ENCODE measurements at regions not wholly inside any gene's neighbourhood (a gene's known extent, or its start where the extent isn't known, plus 50 kb on each side); places are given as distances from the start of the nearest gene placed in this dataset.
"Not testable (repeated sequence)": the region's sequence is repeated elsewhere in the genome, so short reads cannot be mapped to it uniquely, and the experiment has no call there.

DNA sequence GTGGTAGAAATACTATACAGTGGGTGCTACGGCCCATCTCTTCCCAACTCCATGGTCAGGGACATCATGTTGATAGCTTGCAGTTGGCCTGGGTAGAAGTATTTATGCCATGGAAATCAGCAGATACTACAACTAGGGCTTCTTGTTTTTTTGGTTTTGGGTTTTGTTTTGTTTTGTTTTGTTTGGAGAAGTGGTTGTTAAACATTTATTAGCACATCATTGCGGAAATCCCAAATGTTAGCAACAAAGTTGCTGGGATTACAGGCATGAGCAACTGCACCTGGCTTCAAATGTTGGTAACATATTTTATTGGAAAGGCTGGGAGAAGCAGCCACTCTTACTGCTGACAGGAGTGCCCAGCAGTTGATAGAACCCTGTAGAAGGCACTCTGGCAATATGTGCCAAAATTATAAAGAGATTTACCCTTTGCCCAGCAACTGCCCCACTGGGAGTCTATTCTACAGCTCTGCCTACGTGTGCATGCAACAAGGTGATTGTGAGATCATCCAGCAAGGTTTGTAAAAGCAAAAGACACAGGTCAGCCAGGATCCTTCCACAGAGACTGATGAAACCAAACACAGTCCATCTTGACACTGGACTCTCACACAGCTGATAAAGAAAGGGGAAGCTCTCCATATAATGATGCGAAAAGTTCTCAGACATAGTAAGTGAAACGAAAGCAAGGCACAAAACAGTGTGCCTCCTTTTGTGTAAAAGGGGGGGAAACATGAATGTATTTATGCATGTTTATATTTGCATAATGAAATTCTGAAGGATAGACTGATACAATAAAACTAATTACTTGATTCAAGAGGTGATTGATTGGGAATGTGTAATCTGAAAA, 314.4 kb downstream of the ANAPC1 start:
- DNase-seq (ENCODE audit: low read depth, low spot score) = not testable (repeated sequence)

DNA sequence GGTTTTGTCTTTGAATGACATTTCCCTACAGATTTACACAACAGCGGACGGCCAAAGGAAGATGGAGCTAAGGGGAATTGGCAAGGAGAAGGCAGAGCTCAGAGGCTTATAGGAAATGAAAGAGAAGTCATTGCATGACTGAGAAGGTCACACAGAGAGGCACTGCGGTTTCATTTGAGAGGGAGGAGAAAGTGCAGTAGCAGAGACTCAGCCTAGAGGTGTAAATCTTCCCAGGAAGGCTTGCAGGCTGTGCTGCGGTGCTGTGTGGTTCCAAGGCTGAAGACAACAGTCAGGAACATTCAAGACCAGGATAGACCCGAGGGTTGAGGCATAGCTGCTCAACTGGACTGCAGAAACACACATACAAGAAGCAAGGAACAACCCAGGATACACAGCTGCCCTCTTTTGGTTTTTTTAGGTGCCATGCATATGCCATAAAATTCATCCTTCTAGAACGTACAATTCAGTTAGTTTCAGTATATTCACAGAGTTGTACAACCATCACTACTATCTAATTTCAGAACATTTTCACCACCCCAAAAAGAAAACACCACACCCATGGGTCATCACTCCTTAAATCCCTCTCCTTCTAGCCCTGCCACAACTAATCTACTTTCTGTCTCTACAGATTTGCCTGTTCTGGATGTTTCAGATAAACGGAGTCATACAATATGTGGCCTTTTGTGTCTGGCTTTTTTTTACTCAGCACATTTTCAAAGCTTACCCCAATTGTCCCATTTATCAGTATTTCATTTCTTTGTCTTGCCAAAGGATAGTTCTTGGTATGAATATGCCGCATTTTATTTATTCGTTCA, 313.5 kb downstream of the ANAPC1 start:
- DNase-seq (ENCODE audit: low read depth, low spot score) = not testable (repeated sequence)

DNA sequence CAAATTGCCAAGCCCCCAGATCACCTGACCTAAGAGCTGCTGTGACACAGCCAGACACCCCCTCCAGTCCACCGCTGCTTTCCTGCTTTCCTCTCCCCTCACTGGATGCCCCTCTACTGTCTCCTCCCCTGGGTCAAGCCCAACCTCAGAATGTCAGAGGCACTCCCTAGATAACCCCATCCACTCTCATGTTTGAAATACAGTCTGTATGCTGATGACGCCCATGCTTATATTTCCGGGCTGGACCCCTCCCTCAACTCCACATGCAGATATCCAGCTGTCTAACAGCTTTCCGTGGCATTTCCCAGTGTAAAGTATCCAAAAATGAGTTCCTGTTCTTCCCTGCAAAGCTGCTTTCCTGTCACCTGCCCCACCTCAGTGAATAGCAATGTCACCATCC, 309.2 kb downstream of the ANAPC1 start:
- not testable (repeated sequence) for DNase-seq (ENCODE audit: low read depth, low spot score)

DNA sequence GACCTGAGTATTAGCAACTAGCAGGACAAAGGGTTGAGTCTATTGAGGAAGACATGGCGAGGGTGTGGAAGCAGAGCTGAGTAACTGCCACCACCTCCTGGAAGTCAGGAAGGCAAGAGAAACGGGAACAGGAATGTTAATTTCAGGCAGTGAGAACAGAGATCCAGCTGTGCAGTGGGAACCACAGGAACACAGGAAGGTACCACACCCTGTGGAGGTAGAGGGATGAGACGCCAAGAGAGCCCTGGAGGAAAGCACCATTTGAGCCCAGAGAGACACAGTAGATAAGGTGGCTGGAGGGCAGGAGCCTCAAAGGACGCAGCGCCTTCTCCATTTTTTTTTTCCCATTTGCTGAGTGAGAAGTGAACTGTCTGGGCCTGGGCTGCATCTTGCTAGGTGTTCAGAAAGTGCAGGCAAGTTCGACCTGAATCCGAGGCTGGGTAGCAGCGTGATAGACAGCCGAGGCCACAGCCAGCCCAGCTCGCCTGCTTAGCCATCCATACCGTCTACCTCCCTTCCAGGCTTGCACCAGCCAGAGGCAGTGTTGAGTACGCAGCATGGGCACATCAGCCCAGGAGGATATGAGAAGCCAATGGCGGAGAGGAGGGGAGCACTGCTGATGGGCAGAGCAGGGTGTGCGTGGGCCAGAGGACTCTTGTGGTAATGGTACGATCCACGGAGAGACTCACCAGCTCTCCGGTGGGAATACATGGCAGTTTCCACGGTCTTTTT, 306.7 kb downstream of the ANAPC1 start:
- DNase-seq (ENCODE audit: low read depth, low spot score) = not testable (repeated sequence)

DNA sequence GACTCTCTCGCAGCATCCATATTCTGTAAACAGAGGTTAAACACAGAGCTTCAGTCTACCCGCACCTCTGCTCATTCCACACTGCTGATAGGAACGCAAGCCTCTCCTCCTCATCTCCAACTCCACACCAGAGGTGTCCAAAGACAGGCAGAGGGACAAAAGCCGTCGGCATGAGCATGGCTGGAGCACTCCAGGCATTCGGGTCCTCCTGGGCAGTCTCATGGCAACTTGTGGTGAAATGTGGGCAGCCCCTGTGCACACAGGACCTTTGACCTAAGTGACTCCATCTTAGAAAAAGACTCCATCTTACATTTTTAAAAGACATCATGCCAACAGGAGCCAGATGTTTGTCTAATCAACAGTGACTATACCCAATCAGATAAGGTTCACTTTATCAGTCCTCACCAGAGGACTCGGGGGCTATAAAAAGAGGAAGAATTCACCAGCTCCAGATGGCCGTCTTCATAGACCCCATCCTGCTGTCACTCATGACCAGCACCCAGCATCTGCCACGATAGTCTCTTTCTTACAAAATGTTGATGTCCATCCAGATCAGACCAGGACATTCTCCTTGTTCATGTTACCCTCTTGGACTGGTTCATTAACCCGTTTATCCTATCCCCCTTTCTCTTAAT, 304.4 kb downstream of the ANAPC1 start:
- not testable (repeated sequence) for DNase-seq (ENCODE audit: low read depth, low spot score)

DNA sequence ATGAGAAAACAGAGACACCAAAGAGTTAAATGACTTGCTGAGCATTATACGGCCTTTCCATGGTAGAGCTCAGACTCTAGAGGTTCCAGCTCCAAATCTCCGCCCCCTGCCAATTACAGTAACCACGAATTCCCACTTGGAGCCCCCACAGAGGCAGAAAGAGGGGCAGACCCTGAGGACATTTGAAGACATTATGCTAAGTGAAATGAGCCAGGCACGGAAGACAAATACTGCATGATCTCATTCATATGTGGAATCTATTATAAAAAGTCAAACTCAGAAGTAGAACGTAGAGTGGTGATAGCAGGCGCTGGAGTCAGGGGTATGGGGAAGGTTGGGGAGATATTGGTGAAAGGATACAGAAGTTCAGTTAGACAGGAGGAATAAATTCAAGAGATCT, 303.4 kb downstream of the ANAPC1 start:
- DNase-seq (ENCODE audit: low read depth, low spot score) = not testable (repeated sequence)

DNA sequence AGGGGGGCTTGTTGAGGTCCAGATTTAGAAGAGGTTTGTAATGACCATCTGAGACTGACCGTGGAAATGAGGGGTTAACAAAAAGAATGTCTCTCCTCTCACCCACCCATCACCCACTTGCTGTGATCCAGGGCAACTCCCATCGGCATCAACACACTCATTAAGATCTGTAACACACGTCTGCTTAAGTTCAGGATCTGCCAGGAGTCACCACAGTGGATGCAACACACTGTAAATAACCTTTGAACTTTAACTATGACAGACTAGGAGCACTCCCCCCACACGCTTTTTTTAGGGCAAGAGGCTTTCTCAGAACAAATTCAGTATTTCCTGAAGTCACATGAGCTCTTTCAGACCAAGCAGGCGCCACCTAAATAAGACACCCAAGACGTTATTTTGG, 301.9 kb downstream of the ANAPC1 start:
- DNase-seq (ENCODE audit: low read depth, low spot score) = not testable (repeated sequence)

DNA sequence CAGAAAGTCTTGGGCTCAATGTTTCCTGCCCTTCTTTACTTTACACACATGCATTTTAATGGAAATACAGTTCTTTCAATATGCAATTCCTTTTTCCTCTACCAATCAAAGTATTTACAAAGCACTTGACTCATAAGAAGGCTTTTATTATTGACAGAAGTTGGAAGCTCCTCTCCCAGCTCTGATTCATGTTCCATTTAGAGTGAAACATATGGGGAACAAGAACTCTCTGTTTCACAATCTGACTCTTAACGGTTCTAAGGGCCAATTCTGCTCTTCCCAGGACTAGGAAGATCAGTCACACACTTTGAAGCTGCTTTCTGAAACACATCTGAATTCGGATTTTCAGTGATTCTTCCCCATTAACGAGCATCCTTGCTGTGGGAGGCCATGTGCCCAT, 300.5 kb downstream of the ANAPC1 start:
- DNase-seq (ENCODE audit: low read depth, low spot score) = not testable (repeated sequence)

DNA sequence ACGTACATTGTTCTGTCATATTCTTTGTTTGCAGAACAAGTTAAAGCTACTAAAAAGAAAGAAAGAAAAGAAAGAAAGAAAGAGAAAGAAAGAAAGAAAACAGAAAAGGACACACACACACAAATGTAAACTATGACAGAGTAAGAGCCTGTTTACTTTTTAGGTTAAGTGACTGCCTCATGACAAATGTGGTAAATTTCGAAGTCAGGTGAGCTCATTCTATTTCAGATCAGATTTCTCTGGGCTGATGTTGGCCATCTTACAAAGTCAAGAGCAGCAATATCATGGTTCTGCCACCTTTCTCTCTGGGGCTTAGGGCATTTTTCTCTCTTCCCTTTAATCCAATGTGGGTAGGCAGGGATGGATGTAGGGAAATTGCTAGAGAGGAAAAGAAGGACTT, 299.5 kb downstream of the ANAPC1 start:
- DNase-seq (ENCODE audit: low read depth, low spot score) = not testable (repeated sequence)

DNA sequence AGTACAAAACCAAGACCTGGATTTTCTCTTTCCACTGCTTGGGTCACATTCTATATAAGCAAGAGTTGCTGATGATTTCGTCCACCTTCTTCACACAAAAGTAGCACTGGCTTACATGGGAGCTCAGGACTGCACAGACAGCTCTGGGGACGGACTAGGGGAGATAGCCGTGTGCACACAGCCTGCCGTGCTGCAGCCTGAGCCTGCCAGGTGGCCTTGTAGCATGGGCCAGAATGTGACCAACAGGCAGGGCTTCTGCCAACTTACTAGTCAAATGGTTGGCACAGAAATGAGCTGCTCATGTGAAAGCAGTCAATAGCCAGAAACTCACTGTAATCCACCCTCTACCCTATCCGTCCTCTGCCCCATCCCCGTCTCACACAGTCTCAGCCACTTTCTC, 299.0 kb downstream of the ANAPC1 start:
- DNase-seq (ENCODE audit: low read depth, low spot score) = not testable (repeated sequence)

DNA sequence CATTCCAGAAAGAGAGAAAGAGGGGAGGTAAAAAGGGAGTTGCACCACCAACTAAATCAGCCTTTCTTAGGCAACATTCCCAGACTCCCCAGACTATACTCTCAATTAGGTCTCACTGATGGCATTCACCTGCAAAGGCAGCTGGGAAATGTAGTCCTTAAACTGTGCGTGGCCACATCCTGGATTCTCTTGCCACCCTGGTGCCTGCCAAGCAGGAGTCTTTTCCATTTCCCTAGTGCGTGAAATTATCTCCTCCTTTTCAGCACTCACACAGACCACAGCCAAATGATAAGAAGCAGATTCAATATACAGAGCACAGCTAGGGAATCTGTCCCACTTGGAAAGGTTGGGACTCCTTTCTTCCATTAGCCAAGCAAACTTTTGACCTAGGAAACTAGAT, 298.0 kb downstream of the ANAPC1 start:
- not testable (repeated sequence) for DNase-seq (ENCODE audit: low read depth, low spot score)

DNA sequence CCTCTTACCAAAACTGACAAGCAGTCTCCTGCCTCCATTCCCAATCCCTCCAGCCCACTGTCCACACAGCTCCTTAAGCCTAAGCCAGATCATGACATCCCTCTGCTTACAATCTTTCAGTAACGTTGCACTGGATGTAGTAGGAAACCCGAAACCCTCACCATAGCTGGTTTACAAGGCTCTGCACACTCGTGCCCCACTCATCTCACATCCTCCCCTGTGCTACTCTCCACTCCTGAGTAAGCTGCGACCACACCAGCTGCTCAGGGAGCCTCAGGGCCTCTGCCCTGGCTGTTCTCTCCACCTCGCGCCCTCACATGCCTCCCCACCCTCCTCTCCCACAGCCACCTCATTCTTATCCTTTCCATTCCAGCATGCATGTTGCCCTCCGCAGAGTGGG, 288.9 kb downstream of the ANAPC1 start:
- DNase-seq (ENCODE audit: low read depth, low spot score) = not testable (repeated sequence)

DNA sequence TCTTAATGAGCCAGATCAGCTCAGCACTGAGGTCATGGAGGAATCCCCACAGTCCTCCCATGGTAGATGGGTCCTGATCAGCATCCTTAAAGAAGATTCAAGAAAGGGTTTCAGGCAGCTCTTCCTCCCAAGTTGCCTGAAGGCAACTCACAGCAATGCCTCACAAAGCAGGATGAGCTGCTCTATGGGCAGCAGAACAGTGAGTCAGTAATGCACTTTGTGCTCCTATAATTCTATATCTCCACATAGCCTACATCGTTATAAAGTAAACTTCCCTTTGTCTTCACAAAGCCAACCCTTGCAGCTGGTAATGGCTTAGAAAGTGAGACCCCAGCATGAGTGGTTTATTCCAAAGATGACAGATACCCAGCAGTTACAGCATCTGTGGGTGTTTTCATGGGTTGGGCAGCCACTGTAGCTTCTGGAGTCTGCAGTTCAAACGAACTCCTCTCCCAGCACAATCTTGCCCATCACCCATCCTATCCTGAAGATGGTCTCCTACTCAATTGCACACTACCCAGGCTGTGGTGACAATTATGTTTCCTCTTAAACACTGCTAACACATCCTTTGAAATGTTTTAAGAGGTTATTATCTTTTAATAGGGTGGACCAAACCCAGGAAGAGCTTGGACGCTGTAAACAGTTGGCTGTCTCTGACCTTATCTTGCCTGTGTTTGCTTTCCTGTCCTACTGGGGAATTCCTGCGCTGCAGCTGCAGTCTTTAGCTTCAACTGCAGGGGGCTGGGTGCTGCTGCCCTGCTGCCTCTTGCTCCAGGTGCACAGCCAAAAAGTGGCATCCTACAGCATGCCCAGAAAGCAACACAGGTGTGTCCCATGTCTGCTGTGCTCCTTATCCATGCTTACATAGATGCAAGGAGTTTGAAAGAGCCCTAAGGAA, 286.9 kb downstream of the ANAPC1 start:
- not testable (repeated sequence) for DNase-seq (ENCODE audit: low read depth, low spot score)

DNA sequence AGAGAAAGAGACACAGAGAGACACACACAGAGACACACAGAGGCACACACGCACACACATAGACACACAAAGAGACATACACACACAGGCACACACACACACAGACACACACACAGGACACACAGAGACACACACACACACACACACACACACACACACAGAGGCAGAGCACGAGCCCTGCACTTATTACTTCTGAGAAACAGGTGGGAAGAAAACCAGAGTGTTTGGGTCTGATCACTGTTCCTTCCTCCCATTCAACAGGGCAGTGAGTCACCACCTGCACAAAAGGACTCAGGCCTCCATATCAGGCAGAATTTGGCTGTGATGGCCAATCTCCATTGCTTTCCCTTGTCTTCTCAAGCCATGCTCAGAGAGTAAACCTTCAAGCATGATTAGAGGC, 285.0 kb downstream of the ANAPC1 start:
- DNase-seq (ENCODE audit: low read depth, low spot score) = not testable (repeated sequence)

DNA sequence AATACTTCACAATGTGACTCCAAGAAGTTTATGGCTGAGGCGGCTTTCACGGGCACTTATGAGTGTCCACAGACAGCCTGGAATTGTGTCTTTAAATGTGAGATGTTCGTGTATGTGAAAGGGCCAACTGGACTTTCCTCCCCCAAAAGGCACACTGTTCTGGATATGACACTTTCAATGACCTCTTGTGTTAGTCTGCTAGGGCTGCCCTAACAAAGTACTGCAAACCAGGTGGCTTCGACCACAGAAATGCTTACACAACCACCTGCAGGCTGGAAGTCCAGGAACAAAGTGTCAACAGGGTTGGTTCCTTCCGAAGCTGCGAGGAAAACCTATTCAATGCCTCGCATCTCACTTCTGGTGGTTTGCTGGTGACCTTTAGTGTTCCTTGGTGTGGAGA, 281.7 kb downstream of the ANAPC1 start:
- not testable (repeated sequence) for DNase-seq (ENCODE audit: low read depth, low spot score)

DNA sequence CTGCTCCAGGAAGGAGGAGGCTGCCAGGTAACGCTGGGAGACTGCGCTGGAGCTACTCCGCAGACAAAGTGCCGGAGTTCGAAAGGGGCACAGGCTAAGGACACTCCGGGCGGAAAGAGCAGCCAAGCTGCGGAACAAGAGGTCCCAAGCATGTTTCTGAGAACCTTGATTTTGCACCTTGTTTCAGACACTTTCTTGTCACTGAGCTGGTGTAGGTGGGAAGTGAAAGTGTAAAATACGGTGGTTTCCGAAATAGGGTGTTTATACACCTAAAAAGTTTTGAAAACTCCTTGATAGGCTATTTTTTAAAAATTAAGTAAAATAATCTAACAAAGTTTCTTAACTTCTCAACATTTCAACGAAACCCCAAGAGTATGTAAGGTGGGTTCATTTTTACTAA, 278.2 kb downstream of the ANAPC1 start:
- not testable (repeated sequence) for DNase-seq (ENCODE audit: low read depth, low spot score)

DNA sequence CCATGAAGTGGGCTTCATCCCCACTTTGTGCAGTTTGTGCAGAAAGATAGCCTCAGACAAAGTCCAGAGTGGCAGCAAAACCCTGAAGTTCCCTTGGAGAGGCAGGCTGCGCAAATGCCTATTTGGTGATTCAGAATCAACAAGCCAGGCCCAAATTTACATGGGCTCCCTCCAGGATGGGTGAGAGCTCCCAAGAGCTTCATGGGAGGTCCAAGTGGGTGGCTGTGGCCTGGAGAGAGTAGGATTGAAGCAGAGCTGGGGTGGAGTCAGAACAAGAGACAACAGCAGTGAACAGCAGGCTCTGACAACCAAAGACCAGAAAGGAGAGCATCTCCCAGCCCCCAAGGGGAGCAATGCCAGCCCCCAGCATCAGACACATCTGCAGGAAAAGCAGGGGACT, 277.4 kb downstream of the ANAPC1 start:
- not testable (repeated sequence) for DNase-seq (ENCODE audit: low read depth, low spot score)

DNA sequence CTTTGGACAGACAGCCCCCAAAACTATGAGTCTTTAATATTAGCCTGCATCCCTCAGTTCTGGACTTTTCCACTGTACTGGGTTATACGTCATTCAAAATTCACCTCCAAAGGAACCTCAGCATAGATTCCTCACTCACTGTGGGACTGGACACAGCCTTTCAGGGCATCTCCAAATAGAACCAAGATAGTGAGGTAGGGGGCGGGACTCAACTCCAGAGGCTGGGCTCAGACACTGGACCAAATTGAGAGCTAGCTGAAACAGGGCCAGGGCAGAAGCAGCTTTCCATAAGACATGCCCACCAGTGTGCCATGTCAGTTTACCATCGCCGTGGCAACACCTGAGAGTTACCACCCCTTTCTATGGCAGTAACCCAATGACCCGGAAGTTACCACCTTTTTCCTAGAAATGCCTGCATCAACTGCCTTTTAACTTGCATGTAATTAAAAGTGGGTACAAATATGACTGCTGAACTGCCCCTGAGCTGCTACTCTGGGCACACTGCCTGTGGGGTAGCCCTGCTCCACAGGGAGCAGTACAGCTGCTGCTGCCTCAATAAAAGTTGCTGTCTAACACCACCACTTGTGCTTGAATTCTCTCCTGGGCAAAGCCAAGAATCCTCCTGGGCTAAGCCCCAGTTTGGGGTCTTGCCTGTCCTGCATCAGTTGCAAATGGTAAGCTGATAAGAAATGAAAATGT, 274.7 kb downstream of the ANAPC1 start:
- DNase-seq (ENCODE audit: low read depth, low spot score) = not testable (repeated sequence)

DNA sequence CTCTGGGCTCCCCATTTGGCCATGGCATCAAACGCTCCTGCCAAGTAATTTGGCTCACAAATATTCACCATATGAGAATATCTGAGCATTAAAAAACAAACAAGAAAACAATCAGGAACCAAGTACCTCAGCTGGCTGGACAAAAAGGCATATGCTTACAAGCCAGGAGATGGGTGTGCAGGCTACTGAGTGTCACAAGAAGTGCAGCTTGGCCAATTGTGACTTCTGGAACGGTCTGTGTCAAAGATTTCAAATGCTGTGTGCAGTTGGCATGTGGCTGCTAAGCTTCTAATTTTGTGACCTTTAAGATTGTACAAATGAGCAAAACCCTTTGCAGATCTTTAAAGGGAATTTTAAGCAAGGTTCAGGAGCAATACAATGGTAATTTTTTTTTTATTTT, 274.0 kb downstream of the ANAPC1 start:
- DNase-seq (ENCODE audit: low read depth, low spot score) = not testable (repeated sequence)
